Endothelial cell of umbilical vein (primary cell): ENCODE measurements at regions not wholly inside any gene's neighbourhood (a gene's known extent, or its start where the extent isn't known, plus 50 kb on each side); places are given as distances from the start of the nearest gene placed in this dataset.

Source experiments
- BruUV-seq: library from RNA; stranded (reverse); fragments of 400-500 nt; replicated peaks from 2 replicates; lab custom pipeline; 2021; lab: Mats Ljungman, UMichigan
- CTCF ChIA-PET: fragments of 300-600, 350-600 bp; sonication (Branson Sonifier 250); formaldehyde crosslinking; loops from one replicate; lab custom pipeline; 2021; ENCODE audit warnings: antibody characterized with exemption, inconsistent platforms; lab: Charles Lee
- POLR2A ChIA-PET: fragments of 300-600, 350-600 bp; sonication (Branson Sonifier 250); formaldehyde crosslinking; loops from one replicate; lab custom pipeline; 2021; ENCODE audit warnings: antibody characterized with exemption, inconsistent platforms; lab: Charles Lee
- DNase-seq: peaks from one replicate; pipeline ENCODE4 v3.0.0-alpha.2; 2011; ENCODE audit warnings: low read depth, low spot score
- FAIRE-seq: peaks from 2 replicates; lab custom pipeline; 2011; peaks lifted over from hg19 to GRCh38; lab: Jason Lieb, UNC
- H2AFZ ChIP-seq: 2 replicates; pipeline ENCODE4 v1.6.0; 2012; ENCODE audit warnings: low read depth, low read length, control low read depth, inconsistent platforms
- H3K27ac ChIP-seq: 2 replicates; pipeline ENCODE4 v1.5.1; 2011; ENCODE audit warnings: low read depth, mild to moderate bottlenecking, control low read depth, low read length, moderate library complexity; ENCODE audit not compliant: insufficient read depth
- H3K27me3 ChIP-seq, 2 experiments: 2 replicates each; pipeline versions ENCODE4 v1.6.0 to v1.6.1; 2011; ENCODE audit warnings: low read length in 2 of 2, mixed read lengths in 1 of 2; ENCODE audit not compliant: control insufficient read depth in 2 of 2, insufficient read depth in 2 of 2
- H3K36me3 ChIP-seq, 2 experiments: 2 replicates in 1 of 2; 3 replicates in 1 of 2; pipeline ENCODE4 v1.5.1; 2011; ENCODE audit warnings: low read length in 2 of 2, mild to moderate bottlenecking in 1 of 2, moderate library complexity in 1 of 2; ENCODE audit not compliant: control insufficient read depth in 2 of 2, insufficient read depth in 2 of 2; ENCODE audit errors: extremely low read depth in 1 of 2
- H3K4me1 ChIP-seq: 3 replicates; pipeline ENCODE4 v1.5.1; 2011; ENCODE audit warnings: mild to moderate bottlenecking, low read length; ENCODE audit not compliant: control insufficient read depth, insufficient read depth; ENCODE audit errors: extremely low read depth
- H3K4me2 ChIP-seq: 2 replicates; pipeline ENCODE4 v1.6.1; 2011; ENCODE audit warnings: low read length, control low read depth, mixed read lengths; ENCODE audit not compliant: insufficient read depth
- H3K4me3 ChIP-seq, 3 experiments: fragments of 200-600 bp in 1 of 3; sonication (generic), shearing (Covaris generic) in 1 of 3; replicated peaks in 1 of 3; 2 replicates each; pipeline ENCODE4 v1.5.1; 2011 to 2016; ENCODE audit warnings: control low read depth in 3 of 3, low read length in 3 of 3, mild to moderate bottlenecking in 2 of 3, inconsistent platforms in 1 of 3, low read depth in 1 of 3, moderate library complexity in 1 of 3; ENCODE audit not compliant: insufficient read depth in 1 of 3
- H3K79me2 ChIP-seq: 2 replicates; pipeline ENCODE4 v1.6.0; 2012; ENCODE audit warnings: low read length, inconsistent platforms; ENCODE audit not compliant: control insufficient read depth, insufficient read depth
- H3K9ac ChIP-seq: replicated peaks from 2 replicates; pipeline ENCODE3; 2011; ENCODE audit warnings: low read length, control low read depth; ENCODE audit not compliant: insufficient read depth; ENCODE audit errors: extremely low read depth
- H3K9me1 ChIP-seq: replicated peaks from 3 replicates; pipeline ENCODE4 v1.6.0; 2011; ENCODE audit warnings: mild to moderate bottlenecking, low read length; ENCODE audit not compliant: control insufficient read depth, insufficient read depth; ENCODE audit errors: extremely low read depth
- H3K9me3 ChIP-seq: replicated peaks from 2 replicates; pipeline ENCODE4 v1.5.1; 2012; ENCODE audit warnings: low read length, inconsistent platforms; ENCODE audit not compliant: control insufficient read depth, insufficient read depth
- H4K20me1 ChIP-seq: replicated peaks from 2 replicates; pipeline ENCODE3; 2011; ENCODE audit warnings: mild to moderate bottlenecking, low read length; ENCODE audit not compliant: control insufficient read depth, insufficient read depth; ENCODE audit errors: extremely low read depth
- EZH2 ChIP-seq: IDR thresholded peaks from 2 replicates; pipeline ENCODE4 v1.6.1; 2012; ENCODE audit warnings: borderline replicate concordance, low read depth, mild to moderate bottlenecking, moderate library complexity, low read length, inconsistent platforms; ENCODE audit not compliant: severe bottlenecking
- FOS ChIP-seq: IDR thresholded peaks from 2 replicates; pipeline ENCODE4 v1.6.1; 2011; ENCODE audit warnings: mild to moderate bottlenecking, low read length, moderate library complexity, borderline replicate concordance; ENCODE audit not compliant: insufficient read depth
- GATA2 ChIP-seq: IDR thresholded peaks from 2 replicates; pipeline ENCODE4 v1.7.0; 2011; ENCODE audit warnings: low read depth, mild to moderate bottlenecking, moderate library complexity, mixed read lengths, low read length; ENCODE audit not compliant: insufficient read length, insufficient read depth
- JUN ChIP-seq: IDR thresholded peaks from 2 replicates; pipeline ENCODE4 v1.6.1; 2011; ENCODE audit warnings: borderline replicate concordance, low read depth; ENCODE audit not compliant: insufficient read length, insufficient read depth
- MYC ChIP-seq: IDR thresholded peaks from one replicate; pipeline ENCODE4 v1.6.1; 2011; ENCODE audit warnings: mild to moderate bottlenecking, low read depth, low read length
- POLR2A ChIP-seq: IDR thresholded peaks from 2 replicates; pipeline ENCODE4 v1.6.1; 2012; ENCODE audit warnings: low read depth, mild to moderate bottlenecking, control low read depth, low read length
- POLR2AphosphoS5 ChIP-seq: IDR thresholded peaks from 2 replicates; pipeline ENCODE4 v1.6.1; 2012; ENCODE audit warnings: low read depth, mild to moderate bottlenecking, control low read depth, low read length, moderate library complexity; ENCODE audit not compliant: insufficient read depth
- dilution Hi-C: fragments of 300-500 bp; cut with MboI; formaldehyde crosslinking; loops from one replicate; pipeline ENCODE4 v1.15.0; 2019; ENCODE audit warnings: low sequenced_read_pairs; ENCODE audit not compliant: extremely low pct_ligation_motif_present
- intact Hi-C: fragments of 100-400 bp; cut with micrococcal nuclease; formaldehyde crosslinking; loops from one replicate; pipeline ENCODE4 v1.10.0; 2022
- TF ChIP-seq, protein P1 (sequence below), 2 donors: IDR thresholded peaks; 1 replicate in 1 of 2; 2 replicates in 1 of 2; pipeline ENCODE4 v1.5.1; 2011; ENCODE audit warnings: low read length in 2 of 2, mild to moderate bottlenecking in 2 of 2, moderate library complexity in 2 of 2, control low read depth in 1 of 2, inconsistent platforms in 1 of 2, low read depth in 1 of 2; ENCODE audit not compliant: insufficient read depth in 1 of 2; ENCODE audit errors: extremely low read depth in 1 of 2
- TF ChIP-seq, protein P2 (sequence below): IDR thresholded peaks from 2 replicates; pipeline ENCODE4 v1.6.1; 2011; ENCODE audit not compliant: insufficient read depth, insufficient read length

DNA sequence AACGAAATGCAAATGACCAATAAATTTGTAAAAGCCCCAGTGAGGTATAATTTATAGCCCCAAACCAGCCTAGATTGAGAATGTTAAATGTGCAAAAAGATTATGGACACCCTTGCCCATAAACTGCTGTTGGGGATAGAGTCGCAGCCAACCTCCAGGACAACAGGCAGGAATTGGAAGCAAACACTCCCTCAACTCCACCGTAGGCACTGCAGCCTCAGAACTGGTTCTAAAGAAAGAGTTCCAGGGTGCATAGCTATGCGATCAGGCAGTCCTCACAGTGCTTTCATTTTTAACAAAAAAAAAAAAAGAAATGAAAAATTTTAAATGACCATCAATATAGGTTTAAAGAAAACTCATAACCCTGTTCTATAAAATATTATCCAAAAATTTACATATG lies 86.2 kb downstream of the CXCL12 start:
- Histone ChIP-seq H3K4me3 (no peak overlapping the region), H3K4me1 (no peaks in the 10 kb centered on the region), H3K27me3 (no peaks in the 10 kb centered on the region), H4K20me1 (no peaks in the 10 kb centered on the region), H3K4me2 (no peak overlapping the region), H3K9ac (no peak overlapping the region), H3K9me1 (no peaks in the 10 kb centered on the region), H3K9me3 (no peaks in the 10 kb centered on the region), H3K79me2 (no peaks in the 10 kb centered on the region), H3K36me3 (no peaks in the 10 kb centered on the region), H2AFZ (no peak overlapping the region), H3K27ac (no peak overlapping the region)
- dilution Hi-C loops (no loop called here), intact Hi-C loops (no loop called here)
- CTCF ChIA-PET = no interaction called here
- no peak for DNase-seq
- BruUV-seq = no TSS peak
- TF ChIP-seq, protein P1, sequence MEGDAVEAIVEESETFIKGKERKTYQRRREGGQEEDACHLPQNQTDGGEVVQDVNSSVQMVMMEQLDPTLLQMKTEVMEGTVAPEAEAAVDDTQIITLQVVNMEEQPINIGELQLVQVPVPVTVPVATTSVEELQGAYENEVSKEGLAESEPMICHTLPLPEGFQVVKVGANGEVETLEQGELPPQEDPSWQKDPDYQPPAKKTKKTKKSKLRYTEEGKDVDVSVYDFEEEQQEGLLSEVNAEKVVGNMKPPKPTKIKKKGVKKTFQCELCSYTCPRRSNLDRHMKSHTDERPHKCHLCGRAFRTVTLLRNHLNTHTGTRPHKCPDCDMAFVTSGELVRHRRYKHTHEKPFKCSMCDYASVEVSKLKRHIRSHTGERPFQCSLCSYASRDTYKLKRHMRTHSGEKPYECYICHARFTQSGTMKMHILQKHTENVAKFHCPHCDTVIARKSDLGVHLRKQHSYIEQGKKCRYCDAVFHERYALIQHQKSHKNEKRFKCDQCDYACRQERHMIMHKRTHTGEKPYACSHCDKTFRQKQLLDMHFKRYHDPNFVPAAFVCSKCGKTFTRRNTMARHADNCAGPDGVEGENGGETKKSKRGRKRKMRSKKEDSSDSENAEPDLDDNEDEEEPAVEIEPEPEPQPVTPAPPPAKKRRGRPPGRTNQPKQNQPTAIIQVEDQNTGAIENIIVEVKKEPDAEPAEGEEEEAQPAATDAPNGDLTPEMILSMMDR (IDR thresholded peaks at IDR 0.05; ENCODE audit: extremely low read depth in 1 of 2, insufficient read depth in 1 of 2, low read depth in 1 of 2, low read length in 2 of 2) = no peak
- POLR2A ChIA-PET = no interaction called here
- FAIRE-seq = no peak

DNA sequence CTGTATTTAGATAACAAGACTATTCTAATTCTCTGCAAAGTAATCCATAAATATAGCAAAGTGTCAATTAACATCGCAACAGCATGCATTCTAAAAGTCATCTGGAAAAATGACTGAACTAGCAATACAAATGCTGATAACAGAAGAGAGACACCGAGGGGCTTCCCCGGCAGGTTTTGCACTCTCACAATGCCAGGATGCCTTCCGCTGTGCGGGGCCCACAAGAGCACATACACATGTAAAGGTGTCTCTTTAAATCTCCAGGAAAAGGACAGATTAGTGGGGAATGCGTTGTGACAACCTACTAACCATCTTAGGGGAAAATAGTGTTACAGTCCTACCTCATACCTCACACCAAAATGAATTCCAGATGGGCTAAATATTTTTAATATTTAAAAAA lies 86.9 kb downstream of the CXCL12 start:
- no TSS peak for BruUV-seq
- ChIA-PET POLR2A (no interaction called here), CTCF (no interaction called here)
- H3K4me2 ChIP-seq = no peak overlapping the region
- no peaks in the 10 kb centered on the region for H4K20me1 ChIP-seq
- no peak overlapping the region for H3K4me3 ChIP-seq
- no peaks in the 10 kb centered on the region for H3K79me2 ChIP-seq
- H3K27ac ChIP-seq = no peak overlapping the region
- FAIRE-seq (no peak), DNase-seq (no peak)
- no peaks in the 10 kb centered on the region for H3K4me1 ChIP-seq
- no peaks in the 10 kb centered on the region for H3K36me3 ChIP-seq
- no peaks in the 10 kb centered on the region for H3K9me3 ChIP-seq
- no peaks in the 10 kb centered on the region for H3K27me3 ChIP-seq
- H2AFZ ChIP-seq = no peak overlapping the region
- H3K9ac ChIP-seq = no peak overlapping the region
- intact Hi-C loops = no loop called here
- TF ChIP-seq, protein P2, sequence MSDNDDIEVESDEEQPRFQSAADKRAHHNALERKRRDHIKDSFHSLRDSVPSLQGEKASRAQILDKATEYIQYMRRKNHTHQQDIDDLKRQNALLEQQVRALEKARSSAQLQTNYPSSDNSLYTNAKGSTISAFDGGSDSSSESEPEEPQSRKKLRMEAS = no peak
- TF ChIP-seq POLR2AphosphoS5 (no peak), EZH2 (no peak), MYC (no peak), GATA2 (no peak), POLR2A (no peak), JUN (no peak), FOS (no peak)
- TF ChIP-seq, protein P1 (IDR thresholded peaks at IDR 0.05; ENCODE audit: extremely low read depth in 1 of 2, insufficient read depth in 1 of 2, low read depth in 1 of 2, low read length in 2 of 2) = no peak
- no peaks in the 10 kb centered on the region for H3K9me1 ChIP-seq
- dilution Hi-C loops = no loop called here
